ENCODE measurements at regions not wholly inside any gene's neighbourhood (a gene's known extent, or its start where the extent isn't known, plus 50 kb on each side); places are given as distances from the start of the nearest gene placed in this dataset.
A peak's percentile ranks its signal among the peaks of the same experiment; 100 is the strongest.

GRCh38 chr13:74000876-74001275 is 133.3 kb downstream of the KLF12 start:
- no peaks in the 10 kb centered on the region for H3K36me3 Mint-ChIP-seq
- Histone ChIP-seq H3K27me3 (ENCODE audit: control insufficient read depth, insufficient read depth, low read length) (no peaks in the 10 kb centered on the region), H3K36me3 (ENCODE audit: control insufficient read depth, insufficient read depth, low read length) (no peaks in the 10 kb centered on the region), H3K9me3 (ENCODE audit: control insufficient read depth in 2 of 2, low read length in 2 of 2) (no peaks in the 10 kb centered on the region), H3K4me3 (ENCODE audit: low read depth, low read length) (no peak overlapping the region), H3K27ac (ENCODE audit: insufficient read depth, low read length, poor library complexity, severe bottlenecking) (no peak overlapping the region), H3K4me1 (ENCODE audit: control insufficient read depth, insufficient read depth, low read length, poor library complexity, severe bottlenecking) (peaks cover 6% of the 10 kb centered on the region)
- DNase-seq: no peak
- no peaks in the 10 kb centered on the region for H3K9me3 Mint-ChIP-seq
- no peak overlapping the region for H3K4me3 Mint-ChIP-seq
- no peak for ATAC-seq (ENCODE audit: low read depth in 2 of 2)
- H3K27ac Mint-ChIP-seq: peak overlapping the region in 2 of 3 donors; percentile 7 to 23
- H3K4me1 Mint-ChIP-seq: peaks cover 35 to 66% (median 56%) of the 10 kb centered on the region in 4 donors
- H3K27me3 Mint-ChIP-seq: no peaks in the 10 kb centered on the region

- Mint-ChIP-seq H3K9me3 (peaks cover 0 to 1% (median 0%) of the 10 kb centered on the region in 7 donors), H3K4me1 (peaks cover 21 to 69% (median 56%) of the 10 kb centered on the region in 4 donors), H3K27me3 (no peaks in the 10 kb centered on the region), H3K36me3 (peaks cover 12% of the 10 kb centered on the region), H3K27ac (peak overlapping the region; percentile 56 to 80 (median 72)), H3K4me3 (no peak overlapping the region)
- ATAC-seq (ENCODE audit: low read depth in 2 of 2) (no peak), DNase-seq (no peak)
- Histone ChIP-seq H3K27me3 (ENCODE audit: control insufficient read depth, insufficient read depth, low read length) (no peaks in the 10 kb centered on the region), H3K4me3 (ENCODE audit: low read depth, low read length) (no peak overlapping the region), H3K4me1 (ENCODE audit: control insufficient read depth, insufficient read depth, low read length, poor library complexity, severe bottlenecking) (peaks cover 6% of the 10 kb centered on the region), H3K36me3 (ENCODE audit: control insufficient read depth, insufficient read depth, low read length) (peaks cover 5% of the 10 kb centered on the region), H3K27ac (ENCODE audit: insufficient read depth, low read length, poor library complexity, severe bottlenecking) (no peak overlapping the region), H3K9me3 (ENCODE audit: control insufficient read depth in 2 of 2, low read length in 2 of 2) (no peaks in the 10 kb centered on the region)
Observed at GRCh38 chr13:73998631-73999030, 135.6 kb downstream of the KLF12 start.

GRCh38 chr13:73997964-73998363 is 136.2 kb downstream of the KLF12 start:
- Histone ChIP-seq H3K4me3 (ENCODE audit: low read depth, low read length) (no peak overlapping the region), H3K9me3 (ENCODE audit: control insufficient read depth in 2 of 2, low read length in 2 of 2) (no peaks in the 10 kb centered on the region), H3K27me3 (ENCODE audit: control insufficient read depth, insufficient read depth, low read length) (no peaks in the 10 kb centered on the region), H3K27ac (ENCODE audit: insufficient read depth, low read length, poor library complexity, severe bottlenecking) (no peak overlapping the region), H3K36me3 (ENCODE audit: control insufficient read depth, insufficient read depth, low read length) (peaks cover 8% of the 10 kb centered on the region), H3K4me1 (ENCODE audit: control insufficient read depth, insufficient read depth, low read length, poor library complexity, severe bottlenecking) (peaks cover 6% of the 10 kb centered on the region)
- H3K9me3 Mint-ChIP-seq: peaks cover 0 to 1% (median 0%) of the 10 kb centered on the region in 7 donors
- H3K27ac Mint-ChIP-seq: peak overlapping the region; percentile 56 to 80 (median 72)
- H3K36me3 Mint-ChIP-seq: peaks cover 17% of the 10 kb centered on the region
- no peak for ATAC-seq (ENCODE audit: low read depth in 2 of 2)
- H3K27me3 Mint-ChIP-seq: no peaks in the 10 kb centered on the region
- H3K4me3 Mint-ChIP-seq: no peak overlapping the region
- no peak for DNase-seq
- peaks cover 19 to 67% (median 55%) of the 10 kb centered on the region in 4 donors for H3K4me1 Mint-ChIP-seq

GRCh38 chr13:73996569-73996968 is 137.6 kb downstream of the KLF12 start:
- Mint-ChIP-seq H3K36me3 (peaks cover 24% of the 10 kb centered on the region), H3K27ac (peak overlapping the region in 1 of 3 donors; percentile 16), H3K4me3 (peak overlapping the region in 1 of 4 donors; percentile 11), H3K27me3 (no peaks in the 10 kb centered on the region), H3K9me3 (peaks cover 0 to 1% (median 0%) of the 10 kb centered on the region in 7 donors), H3K4me1 (peaks cover 16 to 71% (median 60%) of the 10 kb centered on the region in 4 donors)
- Histone ChIP-seq H3K4me1 (ENCODE audit: control insufficient read depth, insufficient read depth, low read length, poor library complexity, severe bottlenecking) (peaks cover 6% of the 10 kb centered on the region), H3K4me3 (ENCODE audit: low read depth, low read length) (no peak overlapping the region), H3K9me3 (ENCODE audit: control insufficient read depth in 2 of 2, low read length in 2 of 2) (no peaks in the 10 kb centered on the region), H3K27me3 (ENCODE audit: control insufficient read depth, insufficient read depth, low read length) (no peaks in the 10 kb centered on the region), H3K36me3 (ENCODE audit: control insufficient read depth, insufficient read depth, low read length) (peaks cover 17% of the 10 kb centered on the region), H3K27ac (ENCODE audit: insufficient read depth, low read length, poor library complexity, severe bottlenecking) (no peak overlapping the region)
- ATAC-seq (ENCODE audit: low read depth in 2 of 2): no peak
- DNase-seq: no peak

- Histone ChIP-seq H3K27ac (ENCODE audit: insufficient read depth, low read length, poor library complexity, severe bottlenecking) (no peak overlapping the region), H3K36me3 (ENCODE audit: control insufficient read depth, insufficient read depth, low read length) (peaks cover 17% of the 10 kb centered on the region), H3K4me3 (ENCODE audit: low read depth, low read length) (no peak overlapping the region), H3K9me3 (ENCODE audit: control insufficient read depth in 2 of 2, low read length in 2 of 2) (no peaks in the 10 kb centered on the region), H3K27me3 (ENCODE audit: control insufficient read depth, insufficient read depth, low read length) (no peaks in the 10 kb centered on the region), H3K4me1 (ENCODE audit: control insufficient read depth, insufficient read depth, low read length, poor library complexity, severe bottlenecking) (peaks cover 6% of the 10 kb centered on the region)
- Mint-ChIP-seq H3K4me3 (no peak overlapping the region), H3K9me3 (peaks cover 0 to 1% (median 0%) of the 10 kb centered on the region in 7 donors), H3K4me1 (peaks cover 16 to 74% (median 58%) of the 10 kb centered on the region in 4 donors), H3K27me3 (no peaks in the 10 kb centered on the region), H3K27ac (no peak overlapping the region), H3K36me3 (peaks cover 24% of the 10 kb centered on the region)
- DNase-seq (no peak), ATAC-seq (ENCODE audit: low read depth in 2 of 2) (no peak)
Observed at GRCh38 chr13:73995736-73996135, 138.5 kb downstream of the KLF12 start.

- H3K4me1 ChIP-seq (ENCODE audit: control insufficient read depth, insufficient read depth, low read length, poor library complexity, severe bottlenecking): peaks cover 2% of the 10 kb centered on the region
- no peaks in the 10 kb centered on the region for H3K27me3 ChIP-seq (ENCODE audit: control insufficient read depth, insufficient read depth, low read length)
- peaks cover 0 to 3% (median 0%) of the 10 kb centered on the region in 7 donors for H3K9me3 Mint-ChIP-seq
- no peaks in the 10 kb centered on the region for H3K9me3 ChIP-seq (ENCODE audit: control insufficient read depth in 2 of 2, low read length in 2 of 2)
- H3K27ac Mint-ChIP-seq: peak overlapping the region in 2 of 3 donors; percentile 0 to 12
- H3K36me3 Mint-ChIP-seq: peaks cover 32% of the 10 kb centered on the region
- ATAC-seq (ENCODE audit: low read depth in 2 of 2) (no peak), DNase-seq (no peak)
- H3K36me3 ChIP-seq (ENCODE audit: control insufficient read depth, insufficient read depth, low read length): peaks cover 17% of the 10 kb centered on the region
- no peak overlapping the region for H3K27ac ChIP-seq (ENCODE audit: insufficient read depth, low read length, poor library complexity, severe bottlenecking)
- H3K4me3 Mint-ChIP-seq: no peak overlapping the region
- H3K4me3 ChIP-seq (ENCODE audit: low read depth, low read length): no peak overlapping the region
- peaks cover 23 to 71% (median 55%) of the 10 kb centered on the region in 4 donors for H3K4me1 Mint-ChIP-seq
- no peaks in the 10 kb centered on the region for H3K27me3 Mint-ChIP-seq
Observed at GRCh38 chr13:73993661-73994060, 140.5 kb downstream of the KLF12 start.

GRCh38 chr13:73991884-73992283 is 142.3 kb downstream of the KLF12 start:
- H3K27ac Mint-ChIP-seq: no peak overlapping the region
- Histone ChIP-seq H3K36me3 (ENCODE audit: control insufficient read depth, insufficient read depth, low read length) (peaks cover 17% of the 10 kb centered on the region), H3K27me3 (ENCODE audit: control insufficient read depth, insufficient read depth, low read length) (no peaks in the 10 kb centered on the region), H3K27ac (ENCODE audit: insufficient read depth, low read length, poor library complexity, severe bottlenecking) (no peak overlapping the region), H3K4me3 (ENCODE audit: low read depth, low read length) (no peak overlapping the region), H3K4me1 (ENCODE audit: control insufficient read depth, insufficient read depth, low read length, poor library complexity, severe bottlenecking) (no peaks in the 10 kb centered on the region), H3K9me3 (ENCODE audit: control insufficient read depth in 2 of 2, low read length in 2 of 2) (no peaks in the 10 kb centered on the region)
- DNase-seq (no peak), ATAC-seq (ENCODE audit: low read depth in 2 of 2) (no peak)
- H3K4me3 Mint-ChIP-seq: no peak overlapping the region
- no peaks in the 10 kb centered on the region for H3K27me3 Mint-ChIP-seq
- peaks cover 41% of the 10 kb centered on the region for H3K36me3 Mint-ChIP-seq
- peaks cover 0 to 3% (median 0%) of the 10 kb centered on the region in 7 donors for H3K9me3 Mint-ChIP-seq
- H3K4me1 Mint-ChIP-seq: peaks cover 31 to 69% (median 50%) of the 10 kb centered on the region in 4 donors

- Mint-ChIP-seq H3K27me3 (no peaks in the 10 kb centered on the region), H3K9me3 (peaks cover 0 to 3% (median 0%) of the 10 kb centered on the region in 7 donors), H3K27ac (peak overlapping the region in 1 of 3 donors; percentile 15), H3K36me3 (peaks cover 41% of the 10 kb centered on the region), H3K4me3 (no peak overlapping the region), H3K4me1 (peaks cover 27 to 68% (median 49%) of the 10 kb centered on the region in 4 donors)
- peaks cover 17% of the 10 kb centered on the region for H3K36me3 ChIP-seq (ENCODE audit: control insufficient read depth, insufficient read depth, low read length)
- H3K27me3 ChIP-seq (ENCODE audit: control insufficient read depth, insufficient read depth, low read length): no peaks in the 10 kb centered on the region
- no peak overlapping the region for H3K4me3 ChIP-seq (ENCODE audit: low read depth, low read length)
- H3K27ac ChIP-seq (ENCODE audit: insufficient read depth, low read length, poor library complexity, severe bottlenecking): no peak overlapping the region
- DNase-seq (no peak), ATAC-seq (ENCODE audit: low read depth in 2 of 2) (no peak)
- peaks cover 4% of the 10 kb centered on the region for H3K4me1 ChIP-seq (ENCODE audit: control insufficient read depth, insufficient read depth, low read length, poor library complexity, severe bottlenecking)
- no peaks in the 10 kb centered on the region for H3K9me3 ChIP-seq (ENCODE audit: control insufficient read depth in 2 of 2, low read length in 2 of 2)
Observed at GRCh38 chr13:73991384-73991783, 142.8 kb downstream of the KLF12 start.

Measured in CD4-positive, CD25-positive, alpha-beta regulatory T cell (primary cell).